H4 (cell line): ENCODE measurements at regions not wholly inside any gene's neighbourhood (a gene's known extent, or its start where the extent isn't known, plus 50 kb on each side); places are given as distances from the start of the nearest gene placed in this dataset.
"Not testable (repeated sequence)": the region's sequence is repeated elsewhere in the genome, so short reads cannot be mapped to it uniquely, and the experiment has no call there.

Experiments used
- DNase-seq: peaks from one replicate; pipeline ENCODE4 v3.0.0-alpha.2; 2015; ENCODE audit warnings: low spot score

DNA sequence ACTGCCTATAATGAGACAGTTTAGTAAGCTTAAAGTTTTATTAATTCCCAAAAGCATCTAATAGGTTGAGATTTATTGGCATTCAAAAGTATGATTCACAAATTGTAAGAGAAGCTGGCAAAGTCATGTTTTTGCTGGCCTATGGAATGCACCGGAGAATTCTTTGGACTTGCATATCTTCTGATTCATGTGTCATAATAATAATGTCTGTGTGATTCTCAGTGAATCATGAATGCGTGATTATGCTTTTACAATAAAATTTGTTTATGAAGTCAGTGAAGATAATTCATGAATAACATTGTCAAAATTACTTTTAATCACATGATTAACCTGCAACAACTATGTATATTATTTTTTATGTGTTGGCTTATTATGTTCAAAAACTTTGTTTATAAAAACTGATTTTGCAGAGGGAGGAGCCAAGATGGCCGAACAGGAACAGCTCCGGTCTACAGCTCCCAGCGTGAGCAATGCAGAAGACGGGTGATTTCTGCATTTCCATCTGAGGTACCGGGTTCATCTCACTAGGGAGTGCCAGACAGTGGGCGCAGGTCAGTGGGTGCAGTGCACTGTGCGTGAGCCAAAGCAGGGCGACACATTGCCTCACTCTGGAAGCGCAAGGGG lies 389.2 kb downstream of the SRGAP2C start:
- DNase-seq = not testable (repeated sequence)

- not testable (repeated sequence) for DNase-seq
Observed at GRCh38 chr1:121574505-121574899, 389.7 kb downstream of the SRGAP2C start.

DNA sequence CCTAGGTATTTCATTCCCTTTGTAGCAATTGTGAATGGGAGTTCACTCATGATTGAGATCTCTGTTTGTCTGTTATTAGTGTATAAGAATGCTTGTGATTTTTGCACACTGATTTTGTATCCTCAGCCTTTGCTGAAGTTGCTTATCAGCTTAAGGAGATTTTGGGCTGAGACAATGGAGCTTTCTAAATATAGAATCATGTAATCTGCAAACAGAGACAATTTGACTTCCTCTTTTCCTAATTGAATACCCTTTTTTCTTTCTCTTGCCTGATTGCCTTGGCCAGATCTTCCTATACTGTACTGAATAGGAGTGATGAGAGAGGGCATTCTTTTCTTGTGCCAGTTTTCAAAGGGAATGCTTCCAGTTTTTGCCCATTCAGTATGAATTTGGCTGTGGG lies 398.1 kb downstream of the SRGAP2C start:
- not testable (repeated sequence) for DNase-seq

- peak; percentile 18 for DNase-seq
Observed at GRCh38 chr1:121586369-121587229, 401.8 kb downstream of the SRGAP2C start.

DNA sequence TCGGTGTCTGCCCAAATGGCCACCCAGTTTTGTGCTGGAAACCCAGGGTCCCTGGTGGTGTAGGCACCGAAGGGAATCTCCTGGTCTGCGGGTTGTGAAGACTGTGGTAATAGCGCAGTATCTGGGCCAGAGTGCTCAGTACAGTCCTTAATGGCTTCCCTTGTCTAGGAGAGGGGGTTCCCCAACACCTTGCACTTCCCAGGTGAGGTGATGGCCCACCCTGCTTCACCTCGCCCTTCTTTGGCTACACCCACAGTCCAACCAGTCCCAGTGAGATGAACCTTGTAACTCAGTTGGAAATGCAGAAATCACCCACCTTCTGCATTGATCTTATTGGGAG lies 402.4 kb downstream of the SRGAP2C start:
- no peak for DNase-seq

DNA sequence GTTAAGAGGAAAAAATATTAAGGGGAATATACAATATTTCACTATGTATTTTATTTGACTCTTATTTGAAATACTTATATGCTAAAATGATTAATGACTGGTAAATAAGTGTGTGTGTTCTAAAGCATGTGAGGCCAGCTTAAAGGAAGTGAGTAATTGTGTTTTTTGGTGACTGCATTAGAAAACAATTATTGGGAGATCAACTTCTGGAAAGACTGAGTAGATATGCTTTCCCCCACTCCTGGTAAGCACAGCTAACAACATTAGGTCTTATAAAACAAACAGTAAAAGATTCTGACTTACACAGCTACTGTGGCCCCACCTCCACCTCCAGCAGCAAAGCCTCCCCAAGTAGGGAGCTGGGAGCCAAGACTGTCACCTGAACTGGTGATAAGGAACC lies 403.0 kb downstream of the SRGAP2C start:
- no peak for DNase-seq

DNA sequence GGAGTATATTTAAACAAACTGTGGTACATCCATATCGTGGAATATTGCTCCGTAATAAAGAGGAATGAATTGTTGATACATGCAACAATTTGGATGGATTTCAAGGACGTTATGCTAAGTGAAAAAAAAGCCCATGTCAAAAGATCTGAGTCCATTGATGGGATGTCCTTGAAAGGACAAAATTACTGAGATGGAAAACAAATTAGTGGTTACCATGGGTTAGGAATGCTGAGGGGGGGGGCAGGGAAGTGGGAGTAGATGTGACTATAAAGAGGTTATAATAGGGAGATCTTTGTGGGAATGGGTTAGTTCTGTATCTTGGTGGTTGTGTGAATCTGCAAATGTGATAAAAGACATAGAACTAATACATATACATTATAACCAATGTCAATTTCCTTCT lies 409.3 kb downstream of the SRGAP2C start:
- no peak for DNase-seq

DNA sequence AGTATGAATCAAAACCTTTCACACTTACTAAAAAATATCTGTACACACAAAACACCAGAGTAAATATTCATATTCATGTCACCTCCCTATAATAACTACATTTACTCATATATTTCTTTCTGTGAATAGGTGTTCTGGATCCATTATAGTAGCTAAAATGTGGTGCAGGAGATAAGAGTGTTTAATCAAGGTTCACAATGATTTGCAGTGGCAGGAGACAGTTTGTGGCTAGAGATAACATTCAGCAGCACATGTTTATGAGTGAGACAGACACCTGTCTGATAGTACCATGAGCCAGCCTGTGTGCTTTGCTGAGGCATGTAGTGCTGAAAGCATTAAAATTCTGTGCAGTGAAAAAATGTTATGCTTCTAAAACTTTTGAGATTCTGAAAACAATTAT lies 410.3 kb downstream of the SRGAP2C start:
- DNase-seq = no peak

GRCh38 chr1:121604843-121605444 lies 420.2 kb downstream of the SRGAP2C start:
- not testable (repeated sequence) for DNase-seq

- not testable (repeated sequence) for DNase-seq
Observed at GRCh38 chr1:121607499-121607898, 422.7 kb downstream of the SRGAP2C start.
